ENCODE measurements at regions not wholly inside any gene's neighbourhood (a gene's known extent, or its start where the extent isn't known, plus 50 kb on each side); places are given as distances from the start of the nearest gene placed in this dataset.
"Not testable (repeated sequence)": the region's sequence is repeated elsewhere in the genome, so short reads cannot be mapped to it uniquely, and the experiment has no call there.

GRCh38 chr4:160347197-160347596 is 1244.3 kb downstream of the RAPGEF2 start:
- no peak for DNase-seq (ENCODE audit: low read depth in 2 of 2)

DNA sequence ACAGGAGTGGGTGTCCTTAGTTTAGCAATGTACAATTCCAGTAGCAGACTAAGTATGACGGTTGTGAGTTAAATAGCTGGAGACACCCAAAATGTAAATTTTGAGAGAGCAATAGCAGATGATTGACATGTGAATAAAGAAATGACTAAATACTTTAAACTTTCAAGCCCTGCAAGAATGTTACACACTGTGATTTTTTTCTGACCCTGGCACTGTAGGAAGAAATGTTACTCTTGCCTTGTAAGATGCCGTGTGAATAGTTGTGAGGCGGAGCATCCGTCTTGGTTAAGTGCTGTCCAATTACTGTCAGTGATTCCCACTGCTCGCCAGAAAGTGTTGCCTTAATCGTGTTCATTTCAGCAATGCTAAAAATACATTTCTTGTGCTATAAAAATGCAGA is 1248.1 kb downstream of the RAPGEF2 start:
- no peak for DNase-seq (ENCODE audit: low read depth in 2 of 2)

DNA sequence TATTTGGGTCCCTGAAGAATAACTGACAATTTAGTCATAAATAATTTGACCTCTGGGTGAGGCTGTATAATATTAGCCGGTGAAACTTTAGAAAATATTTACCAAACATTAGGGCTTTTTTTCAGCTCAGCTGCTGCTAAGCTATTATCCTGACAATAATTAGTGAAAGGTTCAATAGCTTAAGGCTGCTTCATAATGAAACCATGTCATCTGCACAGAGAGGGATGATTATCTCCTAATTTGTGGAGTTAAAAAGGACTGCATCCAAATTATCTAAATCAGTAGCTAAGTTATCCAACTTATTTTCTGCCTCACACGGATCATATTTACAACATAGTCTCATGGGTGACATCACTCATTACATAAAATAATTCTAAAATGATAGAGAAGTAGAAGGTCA is 1249.8 kb downstream of the RAPGEF2 start:
- DNase-seq (ENCODE audit: low read depth in 2 of 2): no peak

GRCh38 chr4:160353548-160353947 is 1250.7 kb downstream of the RAPGEF2 start:
- DNase-seq (ENCODE audit: low read depth in 2 of 2): no peak

DNA sequence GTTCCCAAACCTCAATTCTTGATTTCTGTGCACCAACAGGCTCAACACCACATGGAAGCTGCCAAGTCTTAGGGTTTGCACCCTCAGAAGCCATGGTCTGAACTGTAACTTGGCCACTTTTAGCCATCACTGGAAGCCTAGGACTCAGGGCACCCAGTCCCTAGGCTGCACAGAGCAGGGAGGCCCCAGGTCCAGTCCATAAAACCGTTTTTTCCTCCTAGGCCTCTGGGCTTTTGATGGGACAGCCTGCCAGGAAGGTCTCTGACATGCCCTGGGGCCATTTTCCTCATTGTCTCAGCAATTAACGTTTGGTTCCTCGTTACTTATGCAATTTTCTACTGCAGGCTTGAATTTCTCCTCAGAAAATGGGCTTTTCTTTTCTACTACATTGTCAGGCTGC is 1259.6 kb downstream of the RAPGEF2 start:
- DNase-seq (ENCODE audit: low read depth in 2 of 2): no peak

GRCh38 chr4:160364217-160364616 is 1261.3 kb downstream of the RAPGEF2 start:
- DNase-seq (ENCODE audit: low read depth in 2 of 2): no peak

GRCh38 chr4:160364665-160365064 is 1261.8 kb downstream of the RAPGEF2 start:
- DNase-seq (ENCODE audit: low read depth in 2 of 2): not testable (repeated sequence)

- DNase-seq (ENCODE audit: low read depth in 2 of 2): not testable (repeated sequence)
These were observed 1262.5 kb downstream of the RAPGEF2 start for GRCh38 chr4:160365383-160365782.

- DNase-seq (ENCODE audit: low read depth in 2 of 2): no peak
These were observed 1267.2 kb downstream of the RAPGEF2 start for GRCh38 chr4:160370046-160370445.

DNA sequence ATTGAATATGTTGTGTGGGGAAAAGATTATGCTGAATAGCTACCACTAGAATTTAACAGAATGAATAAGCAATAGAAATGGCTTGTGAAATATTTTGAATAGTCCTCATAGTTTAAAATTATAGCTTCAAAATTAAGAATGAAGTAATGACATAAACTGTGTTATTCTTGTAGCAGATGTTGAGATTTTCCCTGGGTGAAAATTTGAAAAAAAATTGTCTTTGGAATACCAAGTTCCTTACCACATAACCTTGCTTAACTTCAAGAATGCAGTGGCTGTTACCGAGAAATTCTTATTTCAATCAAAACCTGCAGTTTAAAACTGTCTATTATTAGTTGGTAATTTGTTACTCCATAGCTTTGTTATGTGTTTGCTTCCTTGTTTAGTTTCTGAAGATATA is 1268.6 kb downstream of the RAPGEF2 start:
- no peak for DNase-seq (ENCODE audit: low read depth in 2 of 2)

GRCh38 chr4:160372390-160372789 is 1269.5 kb downstream of the RAPGEF2 start:
- DNase-seq (ENCODE audit: low read depth in 2 of 2): no peak

- DNase-seq (ENCODE audit: low read depth in 2 of 2): no peak
These were observed 1271.0 kb downstream of the RAPGEF2 start for GRCh38 chr4:160373911-160374310.

DNA sequence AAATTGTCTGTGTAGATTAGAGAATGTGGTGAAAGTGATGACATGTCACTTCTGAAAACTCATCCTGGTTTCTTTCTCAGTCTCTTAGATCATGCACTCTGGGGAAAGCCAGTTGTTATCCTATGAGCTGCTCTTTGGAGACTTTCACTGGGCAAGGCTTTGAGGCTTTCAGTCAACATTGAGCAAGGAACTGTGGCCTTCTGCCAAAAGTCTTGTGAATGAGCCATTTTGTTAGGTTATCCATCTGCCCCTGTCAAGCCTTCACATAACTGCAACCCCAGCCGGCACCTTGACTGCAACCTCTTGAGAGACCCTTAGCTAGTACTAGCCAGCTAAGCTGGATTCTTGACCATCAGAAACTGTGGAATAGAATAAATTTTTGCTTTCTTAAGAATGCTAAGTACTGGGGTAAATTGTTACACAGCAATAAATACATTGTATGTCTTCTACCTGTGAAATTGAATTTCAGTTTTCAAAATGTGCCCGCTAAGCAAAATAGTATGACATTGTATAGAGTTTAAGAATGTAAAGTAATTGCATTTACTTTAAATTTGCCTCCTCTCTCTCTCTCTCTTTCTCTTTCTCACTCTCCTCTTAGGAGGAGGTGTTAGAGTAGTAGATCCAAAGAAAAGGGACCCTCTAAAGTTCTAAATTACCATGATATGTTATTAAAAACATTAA is 1273.0 kb downstream of the RAPGEF2 start:
- DNase-seq (ENCODE audit: low read depth in 2 of 2): no peak

GRCh38 chr4:160386846-160387245 is 1284.0 kb downstream of the RAPGEF2 start:
- DNase-seq (ENCODE audit: low read depth in 2 of 2): no peak

DNA sequence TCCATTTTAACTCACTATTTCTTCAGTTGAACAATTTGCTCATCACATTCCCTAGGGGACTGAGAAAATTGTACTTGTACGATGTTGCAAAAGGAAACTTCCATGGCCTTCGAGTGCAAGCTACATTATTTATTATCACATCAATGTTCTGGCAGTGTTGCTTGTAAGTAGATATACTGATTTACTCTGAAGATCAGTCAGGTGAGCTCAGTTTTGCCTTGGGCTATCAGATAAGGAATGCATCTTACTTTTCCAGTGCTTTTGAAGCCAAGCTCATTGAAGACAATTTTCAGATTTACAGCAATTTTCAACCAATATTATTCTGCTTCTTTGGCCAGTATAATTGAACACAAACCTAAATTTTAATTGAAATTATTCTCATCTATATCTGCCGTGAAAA is 1296.9 kb downstream of the RAPGEF2 start:
- DNase-seq (ENCODE audit: low read depth in 2 of 2): no peak

DNA sequence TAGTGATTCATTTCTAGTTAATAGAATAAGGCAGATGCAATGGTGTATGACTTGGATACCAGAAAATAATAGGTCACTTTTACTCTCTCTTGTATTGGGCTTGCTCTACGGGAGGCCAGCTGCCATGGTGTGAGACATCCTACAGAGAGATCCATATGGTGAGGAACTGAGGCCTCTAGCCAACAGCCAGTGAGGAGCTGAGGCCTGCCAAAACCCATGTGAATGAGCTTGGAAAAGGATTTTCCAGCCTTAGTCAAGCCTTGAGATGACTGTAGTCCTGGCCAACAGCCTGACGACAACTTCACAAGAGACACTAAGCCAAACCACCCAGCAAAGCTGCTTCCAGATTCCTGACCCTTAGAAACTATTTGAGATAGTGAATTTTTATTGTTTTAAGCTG is 1300.2 kb downstream of the RAPGEF2 start:
- DNase-seq (ENCODE audit: low read depth in 2 of 2): no peak

- DNase-seq (ENCODE audit: low read depth in 2 of 2): no peak
These were observed 1303.5 kb downstream of the RAPGEF2 start for GRCh38 chr4:160406263-160406825.

DNA sequence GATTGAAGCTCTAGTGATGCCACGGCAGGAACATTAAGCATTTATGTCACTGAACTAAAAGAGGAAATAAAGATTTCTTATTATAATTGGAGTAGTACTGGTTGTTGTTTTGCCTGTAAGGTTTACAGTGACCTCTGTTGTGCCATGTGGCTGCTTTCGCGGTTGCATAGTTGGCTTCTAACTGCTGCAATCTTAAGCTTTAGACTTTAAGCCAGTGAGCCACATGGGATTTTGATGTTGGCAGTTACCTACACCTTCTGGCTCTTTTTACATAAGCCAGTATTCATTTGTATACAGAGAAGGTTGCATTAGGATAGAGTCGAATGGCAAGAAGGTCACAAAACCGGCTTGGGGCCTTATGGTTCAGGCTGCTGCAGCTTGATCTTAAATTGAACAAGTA is 1311.6 kb downstream of the RAPGEF2 start:
- no peak for DNase-seq (ENCODE audit: low read depth in 2 of 2)

GRCh38 chr4:160423879-160424451 is 1321.1 kb downstream of the RAPGEF2 start:
- DNase-seq (ENCODE audit: low read depth in 2 of 2): no peak

DNA sequence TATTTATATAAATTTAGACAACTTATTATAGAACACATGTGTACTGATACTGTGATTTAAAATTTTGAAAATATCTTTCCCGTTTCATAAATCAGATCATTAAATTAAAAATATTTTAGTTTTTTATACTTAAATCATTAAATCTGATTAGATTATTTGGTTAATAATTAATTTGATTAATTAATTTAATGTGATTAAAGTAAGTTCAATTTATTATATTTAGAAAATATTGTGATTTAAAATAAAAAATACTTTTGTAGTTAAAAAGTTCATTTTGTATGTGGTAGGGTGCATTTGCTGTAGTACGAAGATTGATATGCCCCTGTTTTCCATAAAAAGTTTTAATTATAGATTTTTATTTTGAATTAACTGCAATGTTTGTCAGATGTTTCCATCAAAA is 1323.4 kb downstream of the RAPGEF2 start:
- DNase-seq (ENCODE audit: low read depth in 2 of 2): no peak

DNA sequence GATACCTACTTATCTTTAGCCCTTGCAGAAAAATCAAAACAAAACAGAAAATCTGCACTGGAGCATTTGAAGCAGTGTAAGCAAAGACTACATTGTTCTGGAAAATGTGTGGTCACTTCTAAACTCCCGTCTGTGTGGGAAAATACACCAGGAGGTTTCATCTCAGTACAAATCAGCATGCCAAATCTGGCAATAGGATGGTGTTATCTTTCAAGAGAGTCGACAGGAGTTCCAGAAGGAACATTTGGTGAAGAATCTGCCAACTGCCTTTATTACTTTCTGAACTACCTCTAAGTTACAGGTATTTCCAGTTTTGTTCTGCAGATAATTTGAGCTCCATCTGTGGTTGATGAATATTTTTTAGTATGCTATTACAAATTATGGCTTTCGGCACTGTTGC is 1348.0 kb downstream of the RAPGEF2 start:
- DNase-seq (ENCODE audit: low read depth in 2 of 2): no peak

DNA sequence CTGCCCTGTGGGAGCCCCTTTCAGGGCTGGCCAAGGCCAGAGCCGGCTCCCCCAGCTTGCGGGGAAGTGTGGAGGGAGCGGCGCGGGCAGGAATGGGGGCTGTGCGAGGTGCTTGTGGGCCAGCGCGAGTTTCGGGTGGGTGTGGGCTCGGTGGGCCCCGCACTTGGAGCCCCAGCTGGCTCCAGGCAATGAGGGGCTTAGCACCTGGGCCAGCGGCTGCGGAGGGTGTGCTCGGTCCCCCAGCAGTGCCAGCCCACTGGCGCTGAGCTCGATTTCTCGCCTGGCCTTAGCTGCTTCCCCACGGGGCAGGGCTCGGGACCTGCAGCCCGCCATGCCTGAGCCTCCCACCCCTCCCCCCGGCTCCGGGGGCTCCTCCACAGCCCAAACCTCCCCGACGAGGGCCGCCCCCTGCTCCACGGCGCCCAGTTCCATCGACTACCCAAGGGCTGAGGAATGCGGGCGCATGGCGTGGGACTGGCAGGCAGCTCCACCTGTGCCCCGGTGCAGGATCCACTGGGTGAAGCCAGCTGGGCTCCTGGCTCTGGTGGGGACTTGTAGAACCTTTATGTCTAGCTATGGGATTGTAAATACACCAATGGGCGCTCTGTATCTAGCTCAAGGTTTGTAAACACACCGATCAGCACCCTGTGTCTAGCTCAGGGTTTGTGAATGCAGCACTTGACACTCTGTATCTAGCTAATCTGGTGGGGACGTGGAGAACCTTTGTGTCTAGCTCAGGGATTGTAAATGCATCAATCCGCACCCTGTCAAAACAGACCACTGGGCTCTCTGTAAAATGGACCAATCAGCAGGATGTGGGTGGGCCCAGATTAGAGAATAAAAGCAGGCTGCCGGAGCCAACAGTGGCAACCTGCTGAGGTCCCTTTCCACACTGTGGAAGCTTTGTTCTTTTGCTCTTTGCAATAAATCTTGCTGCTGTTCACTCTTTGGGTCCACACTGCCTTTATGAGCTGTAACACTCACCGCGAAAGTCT is 1379.1 kb downstream of the RAPGEF2 start:
- DNase-seq (ENCODE audit: low read depth in 2 of 2): not testable (repeated sequence)

All from stimulated activated CD8-positive, alpha-beta memory T cell treated with anti-CD3 and anti-CD28 coated beads, Interleukin-2, amount 100 ng/mL, for 48 hours (primary cell).